ENCODE measurements at regions not wholly inside any gene's neighbourhood (a gene's known extent, or its start where the extent isn't known, plus 50 kb on each side); places are given as distances from the start of the nearest gene placed in this dataset.

DNA sequence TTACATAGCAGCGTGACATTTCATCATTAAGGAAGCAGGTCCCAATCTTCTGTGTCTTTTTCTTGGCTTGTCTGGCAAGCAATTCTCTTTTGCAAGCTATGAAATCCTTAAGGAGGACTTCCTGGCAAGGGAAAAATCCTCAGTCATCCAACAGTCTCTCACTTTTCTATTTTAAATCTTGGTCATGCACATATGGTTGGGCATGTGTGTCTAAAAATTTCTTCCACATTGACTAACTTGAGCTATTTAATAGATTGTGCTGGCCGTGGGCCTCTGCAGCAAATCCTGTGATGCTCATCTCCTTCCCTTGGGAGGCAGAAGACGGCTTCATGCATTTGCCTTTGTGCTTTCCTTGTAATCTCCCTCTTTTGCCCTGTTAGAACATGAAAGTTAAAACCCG is 634.3 kb upstream of the FANCL start:
- no peak overlapping the region for H3K4me3 Mint-ChIP-seq
- peaks cover 4% of the 10 kb centered on the region for H3K27me3 Mint-ChIP-seq
- H3K36me3 ChIP-seq (replicated peaks in 1 of 2; ENCODE audit: control extremely low read depth in 1 of 2, control insufficient read depth in 1 of 2, extremely low read depth in 1 of 2, insufficient read depth in 2 of 2, low read length in 1 of 2) = no peaks in the 10 kb centered on the region
- H3K9me3 ChIP-seq (ENCODE audit: control extremely low read depth in 1 of 3, control insufficient read depth in 2 of 3, insufficient read depth in 1 of 3, low read length in 2 of 3) = no peaks in the 10 kb centered on the region
- no peak overlapping the region for H3K27ac Mint-ChIP-seq
- no peak overlapping the region for H3K27ac ChIP-seq (ENCODE audit: low read length in 2 of 2)
- no peaks in the 10 kb centered on the region for H3K4me1 ChIP-seq (ENCODE audit: control insufficient read depth in 2 of 2, insufficient read depth in 2 of 2, low read length in 2 of 2)
- H4K20me1 ChIP-seq (ENCODE audit: control insufficient read depth, insufficient read depth, low read length, poor library complexity, severe bottlenecking) = no peaks in the 10 kb centered on the region
- H3K79me2 ChIP-seq (ENCODE audit: control insufficient read depth, insufficient read depth, low read length) = no peaks in the 10 kb centered on the region
- CTCF ChIA-PET = no interaction called here
- ATAC-seq (ENCODE audit: low read depth) (no peak), DNase-seq (no peak)
- H3K27me3 ChIP-seq (replicated peaks in 1 of 4; ENCODE audit: control extremely low read depth in 1 of 4, control insufficient read depth in 3 of 4, insufficient read depth in 4 of 4, low read length in 3 of 4) = no peaks in the 10 kb centered on the region
- TF ChIP-seq EZH2 (IDR thresholded peaks at IDR 0.05; ENCODE audit: borderline replicate concordance, insufficient read depth, low read depth, low read length, poor library complexity, severe bottlenecking) = no peak
- TF ChIP-seq, protein P1, sequence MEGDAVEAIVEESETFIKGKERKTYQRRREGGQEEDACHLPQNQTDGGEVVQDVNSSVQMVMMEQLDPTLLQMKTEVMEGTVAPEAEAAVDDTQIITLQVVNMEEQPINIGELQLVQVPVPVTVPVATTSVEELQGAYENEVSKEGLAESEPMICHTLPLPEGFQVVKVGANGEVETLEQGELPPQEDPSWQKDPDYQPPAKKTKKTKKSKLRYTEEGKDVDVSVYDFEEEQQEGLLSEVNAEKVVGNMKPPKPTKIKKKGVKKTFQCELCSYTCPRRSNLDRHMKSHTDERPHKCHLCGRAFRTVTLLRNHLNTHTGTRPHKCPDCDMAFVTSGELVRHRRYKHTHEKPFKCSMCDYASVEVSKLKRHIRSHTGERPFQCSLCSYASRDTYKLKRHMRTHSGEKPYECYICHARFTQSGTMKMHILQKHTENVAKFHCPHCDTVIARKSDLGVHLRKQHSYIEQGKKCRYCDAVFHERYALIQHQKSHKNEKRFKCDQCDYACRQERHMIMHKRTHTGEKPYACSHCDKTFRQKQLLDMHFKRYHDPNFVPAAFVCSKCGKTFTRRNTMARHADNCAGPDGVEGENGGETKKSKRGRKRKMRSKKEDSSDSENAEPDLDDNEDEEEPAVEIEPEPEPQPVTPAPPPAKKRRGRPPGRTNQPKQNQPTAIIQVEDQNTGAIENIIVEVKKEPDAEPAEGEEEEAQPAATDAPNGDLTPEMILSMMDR (IDR thresholded peaks at IDR 0.05) = no peak
- H3K9ac ChIP-seq (ENCODE audit: low read length) = no peak overlapping the region
- H3K9me3 Mint-ChIP-seq (ENCODE audit: insufficient read depth) = no peaks in the 10 kb centered on the region
- H3K4me3 ChIP-seq (ENCODE audit: control extremely low read depth in 1 of 5, extremely low read depth in 1 of 5, insufficient read depth in 1 of 5, low read depth in 2 of 5, low read length in 4 of 5) = no peak overlapping the region
- POLR2A ChIA-PET = no interaction called here
- no peak overlapping the region for H2AFZ ChIP-seq (ENCODE audit: insufficient read depth, low read depth, low read length, poor library complexity, severe bottlenecking)
- intact Hi-C loops (cut with micrococcal nuclease) = no loop called here
- no peak overlapping the region for H3K4me2 ChIP-seq (replicated peaks; ENCODE audit: low read depth, low read length, poor library complexity, severe bottlenecking)
- 83% methylated on average over 4 of the region's 4 CpGs for WGBS (ENCODE audit: insufficient coverage)
- peaks cover 2% of the 10 kb centered on the region for H3K4me1 Mint-ChIP-seq

DNA sequence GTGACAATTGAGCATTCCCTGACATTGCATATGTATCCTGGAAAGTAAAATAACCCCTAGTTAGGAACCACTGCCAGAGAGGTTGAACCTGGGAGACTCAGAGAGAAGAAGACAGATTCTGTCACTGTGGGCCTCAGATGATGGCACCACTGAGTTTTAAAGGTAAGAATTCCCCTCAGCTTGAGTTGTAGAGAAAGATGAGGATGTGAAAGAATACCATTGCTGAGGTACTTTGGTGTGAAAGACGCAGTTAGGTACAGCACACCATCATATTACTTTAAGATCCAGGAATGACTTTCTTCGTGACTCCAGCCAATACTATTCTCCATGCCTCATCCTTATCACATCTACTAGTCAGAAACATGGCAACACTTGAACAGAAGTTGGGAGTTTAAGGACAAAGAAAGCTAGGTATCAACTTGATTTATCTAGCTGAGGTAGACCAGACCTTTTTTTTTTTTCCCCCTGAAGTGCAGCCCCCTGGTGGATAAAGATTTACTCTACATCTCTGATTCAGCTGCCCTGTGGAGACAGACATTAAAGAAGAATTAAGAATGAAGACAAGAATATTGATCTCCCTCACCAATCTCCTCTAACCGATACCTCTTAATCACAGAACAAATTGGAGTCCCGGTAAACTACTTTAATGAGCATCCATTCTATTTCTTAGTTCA is 630.5 kb upstream of the FANCL start:
- Histone ChIP-seq H3K4me1 (ENCODE audit: control insufficient read depth in 2 of 2, insufficient read depth in 2 of 2, low read length in 2 of 2) (no peaks in the 10 kb centered on the region), H3K9me3 (ENCODE audit: control extremely low read depth in 1 of 3, control insufficient read depth in 2 of 3, insufficient read depth in 1 of 3, low read length in 2 of 3) (no peaks in the 10 kb centered on the region), H3K27ac (ENCODE audit: low read length in 2 of 2) (no peak overlapping the region), H3K79me2 (ENCODE audit: control insufficient read depth, insufficient read depth, low read length) (no peaks in the 10 kb centered on the region), H3K27me3 (replicated peaks in 1 of 4; ENCODE audit: control extremely low read depth in 1 of 4, control insufficient read depth in 3 of 4, insufficient read depth in 4 of 4, low read length in 3 of 4) (no peaks in the 10 kb centered on the region), H2AFZ (ENCODE audit: insufficient read depth, low read depth, low read length, poor library complexity, severe bottlenecking) (no peak overlapping the region), H3K9ac (ENCODE audit: low read length) (no peak overlapping the region), H3K36me3 (replicated peaks in 1 of 2; ENCODE audit: control extremely low read depth in 1 of 2, control insufficient read depth in 1 of 2, extremely low read depth in 1 of 2, insufficient read depth in 2 of 2, low read length in 1 of 2) (no peaks in the 10 kb centered on the region), H3K4me3 (ENCODE audit: control extremely low read depth in 1 of 5, extremely low read depth in 1 of 5, insufficient read depth in 1 of 5, low read depth in 2 of 5, low read length in 4 of 5) (no peak overlapping the region), H4K20me1 (ENCODE audit: control insufficient read depth, insufficient read depth, low read length, poor library complexity, severe bottlenecking) (no peaks in the 10 kb centered on the region), H3K4me2 (replicated peaks; ENCODE audit: low read depth, low read length, poor library complexity, severe bottlenecking) (no peak overlapping the region)
- Mint-ChIP-seq H3K4me3 (no peak overlapping the region), H3K9me3 (ENCODE audit: insufficient read depth) (no peaks in the 10 kb centered on the region), H3K4me1 (peaks cover 2% of the 10 kb centered on the region), H3K27me3 (peaks cover 4% of the 10 kb centered on the region), H3K27ac (no peak overlapping the region)
- intact Hi-C loops (cut with micrococcal nuclease) = loop anchor here (5.0 kb wide), 2 partner anchors 964 to 1109 kb away; no protein-coding TSS in a partner anchor
- no peak for TF ChIP-seq EZH2 (IDR thresholded peaks at IDR 0.05; ENCODE audit: borderline replicate concordance, insufficient read depth, low read depth, low read length, poor library complexity, severe bottlenecking)
- TF ChIP-seq, protein P1 (IDR thresholded peaks at IDR 0.05) = peak; percentile 17
- no CpG with 5 or more reads among the region's 4 CpGs for WGBS (ENCODE audit: insufficient coverage)
- DNase-seq (peak; percentile 5), ATAC-seq (ENCODE audit: low read depth) (no peak)
- CTCF ChIA-PET = interaction anchor here (1.0 to 2.0 kb wide), 2 partner anchors 964 to 1116 kb away, joined by 4 to 5 read pairs; no protein-coding TSS in a partner anchor
- POLR2A ChIA-PET = no interaction called here
